Tibial nerve (tissue), 4 donors: ENCODE measurements at regions not wholly inside any gene's neighbourhood (a gene's known extent, or its start where the extent isn't known, plus 50 kb on each side); places are given as distances from the start of the nearest gene placed in this dataset.

Experiments used
- EP300 ChIP-seq, 2 donors: sonication (generic); formaldehyde crosslinking; IDR thresholded peaks; one replicate each; pipeline ENCODE4 v1.6.1; 2017; ENCODE audit warnings: antibody characterized with exemption in 2 of 2, mild to moderate bottlenecking in 1 of 2
- POLR2A ChIP-seq, 2 donors: fragments of 450-650 bp; IDR thresholded peaks; one replicate each; pipeline ENCODE4 v1.6.1; 2017; ENCODE audit warnings: antibody characterized with exemption in 2 of 2, mild to moderate bottlenecking in 2 of 2, moderate library complexity in 2 of 2
- TF ChIP-seq, protein P1 (sequence below), 5 experiments: fragments of 200-600 bp in 3 of 5; fragments of 450-650 bp in 2 of 5; sonication (generic) in 3 of 5; IDR thresholded peaks; one replicate each; pipeline ENCODE4 v1.5.1; 2016 to 2019; ENCODE audit warnings: antibody characterized with exemption in 5 of 5, mild to moderate bottlenecking in 3 of 5, moderate library complexity in 2 of 5

DNA sequence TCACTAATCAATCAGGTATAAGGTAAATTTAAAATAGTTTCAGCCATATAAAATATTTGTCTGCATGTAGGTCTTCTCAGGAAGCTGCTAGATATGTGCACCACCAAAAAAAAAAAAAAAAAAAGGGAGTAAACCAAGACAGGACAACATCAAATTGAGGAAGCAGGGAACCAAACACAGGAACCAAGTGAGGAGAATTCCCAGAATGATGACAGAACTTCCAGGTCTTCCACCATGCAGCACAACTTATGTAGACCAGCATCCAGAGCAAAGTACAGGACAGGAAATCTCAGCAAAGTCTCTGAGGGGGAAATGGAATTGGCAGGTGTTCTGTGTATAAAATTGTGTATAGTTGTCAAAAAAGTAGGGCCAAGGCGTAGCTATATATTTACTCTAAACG lies 101.2 kb upstream of the CTSC start:
- TF ChIP-seq POLR2A (IDR thresholded peaks at IDR 0.05): no peak
- TF ChIP-seq, protein P1, sequence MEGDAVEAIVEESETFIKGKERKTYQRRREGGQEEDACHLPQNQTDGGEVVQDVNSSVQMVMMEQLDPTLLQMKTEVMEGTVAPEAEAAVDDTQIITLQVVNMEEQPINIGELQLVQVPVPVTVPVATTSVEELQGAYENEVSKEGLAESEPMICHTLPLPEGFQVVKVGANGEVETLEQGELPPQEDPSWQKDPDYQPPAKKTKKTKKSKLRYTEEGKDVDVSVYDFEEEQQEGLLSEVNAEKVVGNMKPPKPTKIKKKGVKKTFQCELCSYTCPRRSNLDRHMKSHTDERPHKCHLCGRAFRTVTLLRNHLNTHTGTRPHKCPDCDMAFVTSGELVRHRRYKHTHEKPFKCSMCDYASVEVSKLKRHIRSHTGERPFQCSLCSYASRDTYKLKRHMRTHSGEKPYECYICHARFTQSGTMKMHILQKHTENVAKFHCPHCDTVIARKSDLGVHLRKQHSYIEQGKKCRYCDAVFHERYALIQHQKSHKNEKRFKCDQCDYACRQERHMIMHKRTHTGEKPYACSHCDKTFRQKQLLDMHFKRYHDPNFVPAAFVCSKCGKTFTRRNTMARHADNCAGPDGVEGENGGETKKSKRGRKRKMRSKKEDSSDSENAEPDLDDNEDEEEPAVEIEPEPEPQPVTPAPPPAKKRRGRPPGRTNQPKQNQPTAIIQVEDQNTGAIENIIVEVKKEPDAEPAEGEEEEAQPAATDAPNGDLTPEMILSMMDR (IDR thresholded peaks at IDR 0.05): no peak
- no peak for TF ChIP-seq EP300 (IDR thresholded peaks at IDR 0.05)
